ENCODE measurements at regions not wholly inside any gene's neighbourhood (a gene's known extent, or its start where the extent isn't known, plus 50 kb on each side); places are given as distances from the start of the nearest gene placed in this dataset.

GRCh38 chr9:115275753-115276152 is 157.8 kb upstream of the TNC start:
- H3K27me3 ChIP-seq (ENCODE audit: control insufficient read depth in 4 of 4, insufficient read depth in 4 of 4, low read length in 3 of 4), result no peaks in the 10 kb centered on the region
- no peaks in the 10 kb centered on the region for H3K9me3 ChIP-seq (ENCODE audit: control insufficient read depth in 4 of 4, low read length in 3 of 4)
- no peaks in the 10 kb centered on the region for H3K36me3 ChIP-seq (ENCODE audit: control insufficient read depth in 4 of 4, insufficient read depth in 3 of 4, low read depth in 1 of 4, low read length in 3 of 4)
- H3K4me1 ChIP-seq (ENCODE audit: control insufficient read depth in 4 of 4, insufficient read depth in 4 of 4, low read length in 3 of 4), result no peaks in the 10 kb centered on the region
- no peak overlapping the region for H3K9ac ChIP-seq (ENCODE audit: low read depth in 1 of 2, low read length in 2 of 2)
- DNase-seq (ENCODE audit: low spot score), result no peak
- no peak overlapping the region for H3K4me3 ChIP-seq (ENCODE audit: low read depth in 1 of 3, low read length in 3 of 3)
- H3K27ac ChIP-seq (ENCODE audit: low read depth in 1 of 2, low read length in 2 of 2), result no peak overlapping the region
- 84% methylated on average over 5 of the region's 5 CpGs for WGBS
- TF ChIP-seq FOXA2 (IDR thresholded peaks at IDR 0.05) (no peak), JUND (IDR thresholded peaks at IDR 0.05) (no peak), ZBTB33 (IDR thresholded peaks at IDR 0.05) (no peak), YY1 (IDR thresholded peaks at IDR 0.05) (no peak), CTCF (IDR thresholded peaks at IDR 0.05; ENCODE audit: low read depth, low read length, missing input control) (no peak), MAX (IDR thresholded peaks at IDR 0.05) (no peak), EGR1 (IDR thresholded peaks at IDR 0.05; ENCODE audit: low read depth in 2 of 2) (no peak), NR2F2 (IDR thresholded peaks at IDR 0.05) (no peak), HNF4A (conservative IDR thresholded peaks at IDR 0.05) (no peak), ATF3 (IDR thresholded peaks at IDR 0.05) (no peak), RXRA (IDR thresholded peaks at IDR 0.05) (no peak), REST (IDR thresholded peaks at IDR 0.05) (no peak), RAD21 (IDR thresholded peaks at IDR 0.05) (no peak), TAF1 (conservative IDR thresholded peaks at IDR 0.05) (no peak), GABPA (IDR thresholded peaks at IDR 0.05 in 1 of 2, conservative IDR thresholded peaks at IDR 0.05 in 1 of 2) (no peak), FOXA1 (IDR thresholded peaks at IDR 0.05) (no peak), SP1 (IDR thresholded peaks at IDR 0.05) (no peak), HNF4G (IDR thresholded peaks at IDR 0.05) (no peak)

Data from liver (tissue), 8 donors.